ENCODE measurements at regions not wholly inside any gene's neighbourhood (a gene's known extent, or its start where the extent isn't known, plus 50 kb on each side); places are given as distances from the start of the nearest gene placed in this dataset.

DNA sequence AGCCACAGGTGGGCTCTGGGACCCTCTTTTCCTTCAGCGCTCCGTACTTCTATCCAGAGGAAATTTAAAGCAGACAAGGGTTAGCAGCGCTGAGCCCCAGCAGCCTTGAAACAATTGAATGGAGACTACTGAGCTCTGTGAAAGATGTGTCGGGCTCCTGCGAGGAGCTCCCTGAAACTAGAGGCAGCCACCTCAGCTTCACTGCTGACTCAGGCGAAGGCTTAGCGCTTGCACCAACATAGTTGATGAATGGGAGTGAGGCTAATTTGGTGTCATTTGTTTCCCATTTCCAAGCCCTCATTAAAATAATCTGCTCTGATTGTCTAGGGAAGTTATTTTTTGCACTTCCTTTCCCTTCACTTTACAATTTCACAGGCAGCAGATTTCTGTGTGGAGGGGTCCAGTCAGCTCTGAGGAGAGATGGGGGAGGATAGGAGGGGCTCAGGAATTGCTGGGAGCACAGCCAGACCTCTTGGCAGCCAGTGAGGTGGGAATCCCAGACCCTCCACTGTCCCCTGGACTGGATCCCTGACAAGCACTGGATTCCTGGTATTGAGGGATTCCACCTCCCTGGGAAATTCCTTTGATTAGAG lies 398.9 kb upstream of the PLXNA2 start:
- Mint-ChIP-seq H3K4me3 (ENCODE audit: unreplicated experiment) (no peak overlapping the region), H3K27ac (ENCODE audit: unreplicated experiment) (no peak overlapping the region), H3K4me1 (ENCODE audit: low read depth, unreplicated experiment) (peaks cover 11% of the 10 kb centered on the region), H3K9me3 (ENCODE audit: unreplicated experiment) (peaks cover 2% of the 10 kb centered on the region), H3K36me3 (ENCODE audit: unreplicated experiment) (no peaks in the 10 kb centered on the region), H3K27me3 (ENCODE audit: unreplicated experiment) (no peaks in the 10 kb centered on the region)
- no peak for DNase-seq
- TF ChIP-seq, protein P1, sequence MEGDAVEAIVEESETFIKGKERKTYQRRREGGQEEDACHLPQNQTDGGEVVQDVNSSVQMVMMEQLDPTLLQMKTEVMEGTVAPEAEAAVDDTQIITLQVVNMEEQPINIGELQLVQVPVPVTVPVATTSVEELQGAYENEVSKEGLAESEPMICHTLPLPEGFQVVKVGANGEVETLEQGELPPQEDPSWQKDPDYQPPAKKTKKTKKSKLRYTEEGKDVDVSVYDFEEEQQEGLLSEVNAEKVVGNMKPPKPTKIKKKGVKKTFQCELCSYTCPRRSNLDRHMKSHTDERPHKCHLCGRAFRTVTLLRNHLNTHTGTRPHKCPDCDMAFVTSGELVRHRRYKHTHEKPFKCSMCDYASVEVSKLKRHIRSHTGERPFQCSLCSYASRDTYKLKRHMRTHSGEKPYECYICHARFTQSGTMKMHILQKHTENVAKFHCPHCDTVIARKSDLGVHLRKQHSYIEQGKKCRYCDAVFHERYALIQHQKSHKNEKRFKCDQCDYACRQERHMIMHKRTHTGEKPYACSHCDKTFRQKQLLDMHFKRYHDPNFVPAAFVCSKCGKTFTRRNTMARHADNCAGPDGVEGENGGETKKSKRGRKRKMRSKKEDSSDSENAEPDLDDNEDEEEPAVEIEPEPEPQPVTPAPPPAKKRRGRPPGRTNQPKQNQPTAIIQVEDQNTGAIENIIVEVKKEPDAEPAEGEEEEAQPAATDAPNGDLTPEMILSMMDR (IDR thresholded peaks at IDR 0.05; ENCODE audit: partially characterized antibody, unreplicated experiment): no peak

DNA sequence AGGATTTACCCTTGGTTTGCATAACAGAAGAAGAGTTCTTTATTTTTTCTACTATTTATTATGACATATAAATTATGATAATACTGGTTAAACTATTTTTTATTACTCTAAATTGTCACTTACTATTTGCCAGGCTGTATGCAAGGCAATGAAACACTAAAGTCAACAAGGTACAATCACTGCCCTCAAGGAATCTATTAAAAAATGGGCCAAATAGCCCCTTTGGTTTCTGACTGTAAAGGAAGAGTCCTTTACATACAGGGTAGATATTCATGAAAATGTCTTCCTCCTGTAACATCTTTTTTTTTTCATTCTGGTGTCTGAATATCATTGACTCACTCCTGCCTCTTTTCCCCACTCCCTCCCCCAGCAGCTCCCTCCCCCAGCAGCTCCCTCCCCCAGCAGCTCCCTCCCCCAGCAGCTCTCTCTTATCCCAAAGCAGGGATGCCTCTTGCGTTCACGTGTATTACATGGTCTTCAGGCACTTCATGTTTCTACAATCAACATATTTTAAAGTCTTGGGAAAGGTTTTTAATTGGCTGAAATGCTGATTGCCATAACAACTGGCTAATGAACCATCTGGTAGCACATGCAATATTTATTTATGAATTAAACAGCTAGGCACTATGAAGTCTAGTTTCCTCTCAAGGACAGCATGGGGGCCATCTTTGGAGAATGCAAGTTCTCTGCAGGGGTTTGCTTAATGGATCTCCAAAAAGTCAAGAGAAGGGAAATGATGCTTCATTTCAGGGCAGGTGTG lies 400.4 kb upstream of the PLXNA2 start:
- peaks cover 12% of the 10 kb centered on the region for H3K4me1 Mint-ChIP-seq (ENCODE audit: low read depth, unreplicated experiment)
- no peaks in the 10 kb centered on the region for H3K27me3 Mint-ChIP-seq (ENCODE audit: unreplicated experiment)
- H3K36me3 Mint-ChIP-seq (ENCODE audit: unreplicated experiment): no peaks in the 10 kb centered on the region
- peaks cover 2% of the 10 kb centered on the region for H3K9me3 Mint-ChIP-seq (ENCODE audit: unreplicated experiment)
- no peak overlapping the region for H3K4me3 Mint-ChIP-seq (ENCODE audit: unreplicated experiment)
- TF ChIP-seq, protein P1 (IDR thresholded peaks at IDR 0.05; ENCODE audit: partially characterized antibody, unreplicated experiment): no peak
- no peak for DNase-seq
- H3K27ac Mint-ChIP-seq (ENCODE audit: unreplicated experiment): no peak overlapping the region

DNA sequence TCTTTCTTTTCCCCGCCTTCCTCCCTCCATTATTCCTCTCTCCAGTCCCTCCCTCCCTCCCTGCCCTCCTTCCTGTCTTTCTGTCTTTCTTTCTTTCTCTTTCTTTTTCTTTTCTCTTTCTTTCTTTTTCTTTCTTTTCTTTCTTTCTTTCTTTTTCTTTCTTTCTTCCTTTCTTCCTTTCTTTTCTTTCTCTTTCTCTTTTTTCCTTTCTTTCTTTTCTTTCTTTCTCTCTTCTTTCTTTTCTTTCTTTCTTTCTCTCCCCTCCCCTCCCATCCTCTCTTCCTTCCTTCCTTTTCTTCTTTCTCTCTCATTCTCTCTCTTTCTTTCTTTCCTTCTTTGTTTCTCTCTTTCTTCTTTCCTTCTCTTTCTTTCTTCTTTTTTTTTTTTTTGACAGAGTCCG lies 402.2 kb upstream of the PLXNA2 start:
- H3K27ac Mint-ChIP-seq (ENCODE audit: unreplicated experiment): no peak overlapping the region
- no peaks in the 10 kb centered on the region for H3K36me3 Mint-ChIP-seq (ENCODE audit: unreplicated experiment)
- DNase-seq: no peak
- H3K9me3 Mint-ChIP-seq (ENCODE audit: unreplicated experiment): peaks cover 2% of the 10 kb centered on the region
- H3K4me1 Mint-ChIP-seq (ENCODE audit: low read depth, unreplicated experiment): peaks cover 12% of the 10 kb centered on the region
- no peak overlapping the region for H3K4me3 Mint-ChIP-seq (ENCODE audit: unreplicated experiment)
- TF ChIP-seq, protein P1 (IDR thresholded peaks at IDR 0.05; ENCODE audit: partially characterized antibody, unreplicated experiment): no peak
- no peaks in the 10 kb centered on the region for H3K27me3 Mint-ChIP-seq (ENCODE audit: unreplicated experiment)

DNA sequence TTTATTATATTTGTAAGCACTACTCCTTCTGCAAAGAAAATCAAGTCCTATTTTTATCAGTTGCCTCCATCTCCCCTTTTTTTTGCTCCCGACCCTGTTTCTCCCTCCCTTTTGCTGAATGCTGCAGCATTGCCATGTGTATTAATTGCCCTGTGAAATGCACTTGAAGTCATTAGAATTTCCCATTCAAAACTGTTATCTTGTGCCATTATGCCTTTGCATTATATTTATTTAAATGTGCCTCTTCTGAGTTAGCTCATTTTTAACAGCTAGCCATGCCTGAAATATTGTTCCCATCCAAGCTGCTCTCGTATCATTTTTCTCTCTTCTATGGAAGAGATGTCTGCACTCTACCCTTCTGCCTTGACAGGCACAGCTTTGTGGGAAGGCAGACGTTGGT lies 404.0 kb upstream of the PLXNA2 start:
- H3K4me3 Mint-ChIP-seq (ENCODE audit: unreplicated experiment): no peak overlapping the region
- TF ChIP-seq, protein P1 (IDR thresholded peaks at IDR 0.05; ENCODE audit: partially characterized antibody, unreplicated experiment): no peak
- DNase-seq: no peak
- peaks cover 8% of the 10 kb centered on the region for H3K9me3 Mint-ChIP-seq (ENCODE audit: unreplicated experiment)
- H3K36me3 Mint-ChIP-seq (ENCODE audit: unreplicated experiment): no peaks in the 10 kb centered on the region
- peaks cover 20% of the 10 kb centered on the region for H3K4me1 Mint-ChIP-seq (ENCODE audit: low read depth, unreplicated experiment)
- H3K27ac Mint-ChIP-seq (ENCODE audit: unreplicated experiment): no peak overlapping the region
- peaks cover 6% of the 10 kb centered on the region for H3K27me3 Mint-ChIP-seq (ENCODE audit: unreplicated experiment)
